ENCODE measurements at regions not wholly inside any gene's neighbourhood (a gene's known extent, or its start where the extent isn't known, plus 50 kb on each side); places are given as distances from the start of the nearest gene placed in this dataset.

DNA sequence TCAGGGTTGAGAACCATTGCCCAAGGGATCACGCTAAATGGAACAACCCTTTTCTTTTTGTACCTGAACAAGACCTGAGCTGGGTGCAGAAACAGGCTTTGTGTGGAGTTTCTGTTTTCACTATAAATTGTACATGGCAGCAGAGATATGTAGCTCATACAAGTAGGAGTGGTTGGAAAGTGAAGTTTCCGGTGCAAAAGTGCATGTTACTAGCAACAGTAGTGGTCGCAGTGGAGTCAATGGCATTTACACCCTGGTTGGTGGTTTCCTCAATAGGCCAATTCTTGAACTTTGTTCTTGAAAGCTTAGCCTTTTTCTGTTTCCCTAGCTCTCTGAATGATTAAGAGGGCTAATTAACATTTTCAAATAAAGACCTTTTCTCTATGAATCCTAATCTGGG is 170.7 kb downstream of the NEBL start:
- in situ Hi-C loops (cut with HindIII; ENCODE audit: low pct_unique_long_range_greater_than_20kb, low sequenced_read_pairs), result no loop called here
- no peak for DNase-seq (ENCODE audit: low read depth, low spot score)

DNA sequence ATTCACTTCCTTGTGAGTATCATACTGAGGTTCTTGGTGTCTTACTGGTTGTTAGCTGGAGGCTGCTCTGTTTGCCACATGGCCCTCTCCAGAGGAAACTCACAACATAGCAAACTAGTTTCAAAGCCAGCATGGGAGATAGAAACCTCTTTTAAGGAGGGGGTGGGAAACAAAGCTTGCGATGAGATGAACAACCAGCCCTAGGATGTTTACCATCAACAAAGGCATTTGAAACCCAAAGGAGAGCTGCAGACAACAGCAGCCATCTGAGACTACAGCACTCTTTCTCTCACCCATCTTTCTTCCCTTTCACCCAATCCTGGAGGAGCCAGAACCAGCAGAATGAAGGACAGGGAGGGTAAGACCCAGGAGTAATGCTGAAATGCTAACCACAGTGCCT is 182.1 kb downstream of the NEBL start:
- in situ Hi-C loops (cut with HindIII; ENCODE audit: low pct_unique_long_range_greater_than_20kb, low sequenced_read_pairs), result no loop called here

DNA sequence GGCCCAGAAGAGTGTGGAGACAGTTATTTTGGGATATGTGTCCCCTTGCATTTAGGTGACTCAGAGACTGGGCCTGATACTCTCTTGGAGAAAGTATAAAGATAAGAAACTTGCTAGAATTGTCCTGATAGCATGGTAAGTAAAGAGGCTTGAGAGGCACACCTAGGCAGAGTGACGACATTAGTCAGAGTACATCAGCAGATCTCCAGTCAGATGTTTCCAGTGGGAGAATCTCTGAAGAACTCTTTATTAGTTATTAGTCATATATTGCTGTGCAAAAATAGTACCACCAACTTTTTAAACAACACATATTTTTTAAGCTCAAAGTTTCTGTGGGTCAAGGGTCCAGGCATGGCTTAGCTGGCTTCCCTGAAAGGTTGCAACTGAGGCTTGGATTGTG is 182.6 kb downstream of the NEBL start:
- DNase-seq (ENCODE audit: low read depth, low spot score), result no peak
- in situ Hi-C loops (cut with HindIII; ENCODE audit: low pct_unique_long_range_greater_than_20kb, low sequenced_read_pairs), result no loop called here

More for the DNA sequence above, 182.1 kb downstream of the NEBL start:
- DNase-seq (ENCODE audit: low read depth, low spot score), result no peak

DNA sequence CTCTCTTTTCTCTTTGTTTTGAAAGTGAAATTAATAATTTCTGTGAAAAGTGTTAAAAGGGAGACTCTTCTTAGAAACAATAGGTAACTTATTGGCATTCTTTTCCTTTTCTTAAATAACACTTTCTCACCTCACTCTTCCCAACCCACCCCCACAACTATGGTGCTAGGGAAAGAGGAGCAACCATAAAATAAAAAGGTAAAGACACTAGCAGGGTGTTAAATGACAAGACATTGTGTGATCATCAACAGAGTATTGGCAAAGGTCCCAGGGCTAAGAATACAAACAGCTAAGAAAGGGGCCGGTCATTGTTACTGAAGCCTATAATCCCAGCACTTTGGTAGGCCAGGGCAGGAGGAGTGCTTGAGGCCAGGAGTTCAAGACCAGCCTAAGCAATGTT is 183.7 kb downstream of the NEBL start:
- in situ Hi-C loops (cut with HindIII; ENCODE audit: low pct_unique_long_range_greater_than_20kb, low sequenced_read_pairs), result no loop called here
- no peak for DNase-seq (ENCODE audit: low read depth, low spot score)

DNA sequence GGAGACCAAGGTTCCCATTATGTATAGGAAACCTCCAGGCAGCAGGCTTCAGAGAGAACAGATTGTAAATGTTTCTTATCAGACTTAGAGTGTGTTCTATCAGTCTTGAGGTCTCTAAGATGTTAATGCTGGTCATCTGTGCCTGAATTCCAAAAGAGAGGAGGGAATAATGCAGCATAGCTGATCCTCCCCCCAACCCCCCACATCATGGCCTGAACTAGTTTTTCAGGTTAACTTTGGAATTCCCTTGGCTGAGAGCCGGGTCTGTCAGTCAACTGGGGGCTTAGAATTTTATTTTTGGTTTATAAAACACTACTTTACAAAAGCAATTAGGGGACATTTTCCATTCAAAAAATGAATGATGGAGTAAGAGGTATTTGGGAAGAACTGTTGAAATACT is 184.3 kb downstream of the NEBL start:
- no peak for DNase-seq (ENCODE audit: low read depth, low spot score)
- in situ Hi-C loops (cut with HindIII; ENCODE audit: low pct_unique_long_range_greater_than_20kb, low sequenced_read_pairs), result no loop called here

DNA sequence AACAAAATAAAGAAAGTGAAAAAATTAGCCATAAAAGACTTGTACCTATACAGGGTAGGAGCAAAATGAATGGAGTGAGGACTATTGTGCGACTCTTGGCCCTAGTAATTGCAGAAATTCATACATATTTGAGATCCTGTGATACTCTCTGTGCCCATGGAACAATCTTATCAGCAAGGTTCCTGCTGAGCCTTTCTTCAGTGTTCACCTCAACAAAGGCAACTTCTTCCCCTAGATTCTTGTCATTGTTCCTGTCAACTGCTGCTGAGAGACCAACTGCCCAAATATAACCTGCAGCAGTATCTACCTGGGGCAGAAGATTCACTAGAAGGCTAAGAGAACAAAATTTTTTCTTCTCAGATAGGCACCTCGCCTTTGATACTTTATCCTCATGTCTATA is 187.4 kb downstream of the NEBL start:
- in situ Hi-C loops (cut with HindIII; ENCODE audit: low pct_unique_long_range_greater_than_20kb, low sequenced_read_pairs), result no loop called here
- no peak for DNase-seq (ENCODE audit: low read depth, low spot score)

DNA sequence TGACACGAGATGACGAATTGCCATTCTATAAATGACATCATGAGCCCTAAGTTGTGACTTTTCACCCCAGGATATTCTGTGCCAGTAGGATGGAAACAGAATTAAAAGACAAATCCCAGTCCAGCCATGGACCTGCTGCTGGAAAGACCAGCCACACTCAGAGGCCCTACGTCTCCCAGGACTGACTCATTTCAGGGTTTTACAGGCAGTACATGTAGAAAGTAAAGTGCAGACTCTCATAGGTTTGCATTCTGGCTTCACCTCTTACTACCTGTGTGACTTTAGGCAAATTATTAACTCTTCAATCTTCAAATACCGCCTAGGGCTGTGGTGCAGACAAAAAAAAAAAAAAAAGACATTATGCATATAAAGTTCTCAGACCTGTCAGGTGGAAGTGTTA is 188.8 kb downstream of the NEBL start:
- in situ Hi-C loops (cut with HindIII; ENCODE audit: low pct_unique_long_range_greater_than_20kb, low sequenced_read_pairs), result no loop called here
- DNase-seq (ENCODE audit: low read depth, low spot score), result no peak

DNA sequence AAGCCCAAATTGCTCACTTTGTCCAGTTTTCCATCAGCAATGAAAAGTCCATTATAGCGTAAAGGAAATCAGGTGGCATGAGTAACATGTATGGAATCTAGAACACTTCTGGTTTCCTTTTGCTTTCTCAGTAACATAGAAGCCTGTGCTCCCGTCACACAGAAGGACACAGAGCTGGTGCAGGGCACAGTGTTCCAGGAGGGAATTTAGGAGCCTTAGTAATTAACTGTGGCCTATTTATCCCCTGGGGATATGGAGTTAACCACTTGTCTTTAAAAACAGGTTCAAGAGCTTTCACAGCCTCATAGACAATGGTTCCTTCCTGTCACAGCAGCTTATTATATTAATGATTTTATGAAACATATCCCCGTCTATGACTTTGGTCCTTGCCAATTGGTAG is 189.9 kb downstream of the NEBL start:
- in situ Hi-C loops (cut with HindIII; ENCODE audit: low pct_unique_long_range_greater_than_20kb, low sequenced_read_pairs), result no loop called here
- no peak for DNase-seq (ENCODE audit: low read depth, low spot score)

DNA sequence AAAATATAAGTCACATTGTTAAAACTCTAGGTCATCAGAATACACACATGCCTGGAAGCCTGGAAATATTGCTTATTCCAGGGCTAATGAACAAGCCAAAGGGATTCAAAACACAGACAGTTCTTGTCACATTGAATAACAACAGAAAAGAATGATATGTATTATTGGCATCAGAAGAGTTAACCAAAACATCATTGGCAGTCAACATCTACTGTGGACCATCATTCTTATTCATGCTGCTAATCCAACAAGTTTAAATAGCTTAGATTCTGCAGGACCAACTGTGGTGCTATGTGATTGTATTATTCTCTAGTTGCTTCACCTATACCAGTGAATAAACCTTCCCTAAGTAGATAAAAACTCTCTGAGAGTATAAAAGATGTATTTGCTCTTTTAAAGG is 198.3 kb downstream of the NEBL start:
- no peak for DNase-seq (ENCODE audit: low read depth, low spot score)
- in situ Hi-C loops (cut with HindIII; ENCODE audit: low pct_unique_long_range_greater_than_20kb, low sequenced_read_pairs), result no loop called here

DNA sequence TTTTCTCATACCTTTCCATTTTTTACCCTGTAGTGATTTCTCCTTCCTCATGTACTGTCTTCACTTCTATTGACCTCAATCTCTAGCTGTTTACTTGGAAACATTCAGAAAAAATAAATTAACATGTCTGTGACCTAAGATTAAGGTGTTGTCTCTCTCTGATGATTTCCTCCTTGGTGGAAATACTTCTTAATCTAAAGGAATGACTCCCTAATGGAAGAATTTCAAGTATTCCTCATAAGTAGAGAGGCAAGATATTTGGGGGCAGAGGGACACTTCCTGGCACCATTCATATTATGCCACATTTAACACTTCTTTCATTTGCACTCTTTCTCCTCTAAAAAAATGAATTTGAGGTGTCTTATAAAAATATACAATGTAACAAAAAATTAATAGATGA is 202.8 kb downstream of the NEBL start:
- no peak for DNase-seq (ENCODE audit: low read depth, low spot score)
- in situ Hi-C loops (cut with HindIII; ENCODE audit: low pct_unique_long_range_greater_than_20kb, low sequenced_read_pairs), result no loop called here

DNA sequence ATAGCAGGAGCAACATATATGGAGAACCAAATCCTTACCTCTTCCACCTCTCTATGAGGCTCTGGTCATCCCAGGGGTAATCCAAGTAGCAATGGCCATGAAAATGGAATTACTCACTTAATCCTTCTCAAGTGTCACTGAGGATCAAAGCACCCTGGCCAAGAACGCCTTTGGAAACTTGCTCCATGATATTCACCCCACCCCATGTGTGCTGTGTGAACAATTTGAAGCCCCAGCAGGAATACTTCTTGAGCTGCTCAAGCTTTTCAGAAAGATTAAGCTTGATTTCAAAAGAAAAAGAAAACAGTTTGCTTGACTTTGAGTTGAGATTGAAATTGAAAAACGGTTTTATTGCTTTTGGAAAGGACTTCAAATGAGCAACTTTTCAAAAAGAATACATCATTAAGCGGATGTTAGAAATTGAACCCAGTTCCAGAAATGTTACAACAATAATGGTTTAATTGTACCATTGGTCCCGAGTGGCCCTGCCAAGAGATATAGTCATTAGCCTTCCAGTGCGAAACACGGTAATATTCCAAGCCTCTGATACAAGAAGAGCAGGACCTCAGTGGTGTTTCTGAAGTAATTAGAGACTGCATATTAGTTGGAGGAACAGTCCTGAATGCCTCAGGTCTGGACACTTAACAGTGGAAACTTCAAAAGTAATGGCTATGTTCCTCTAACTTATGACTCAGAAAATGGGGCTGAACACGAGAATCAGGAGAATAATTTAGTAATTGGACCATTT is 208.1 kb downstream of the NEBL start:
- DNase-seq (ENCODE audit: low read depth, low spot score), result no peak
- in situ Hi-C loops (cut with HindIII; ENCODE audit: low pct_unique_long_range_greater_than_20kb, low sequenced_read_pairs), result no loop called here

DNA sequence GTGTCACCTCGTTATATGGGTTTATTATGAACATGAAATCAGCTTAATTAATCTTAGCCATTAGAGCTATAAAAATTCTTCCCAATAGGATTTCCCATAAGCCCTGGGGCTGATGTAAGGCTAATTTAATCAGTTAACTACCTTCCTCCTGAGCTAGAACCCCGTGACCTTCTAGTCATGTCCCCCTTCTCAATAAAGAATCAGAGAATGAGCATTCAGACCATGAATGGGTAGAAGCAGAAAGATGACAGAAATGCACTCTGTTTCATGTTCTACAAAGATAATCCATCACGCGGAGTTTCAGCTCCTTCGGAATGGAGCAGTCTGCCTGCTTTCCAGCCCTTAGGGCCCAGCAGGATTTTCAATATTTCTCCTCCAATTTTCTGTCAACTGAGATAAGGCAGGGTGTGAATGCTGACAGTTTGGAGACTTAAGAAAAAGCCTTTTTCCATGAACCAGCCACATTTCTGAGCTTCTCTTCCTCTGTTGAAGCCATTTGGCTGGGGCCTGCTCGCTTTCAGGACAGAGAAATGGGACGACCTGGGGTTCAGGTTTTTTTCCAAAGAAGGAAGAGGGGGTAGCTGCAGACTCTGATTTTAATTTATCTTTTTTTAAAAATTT is 211.0 kb downstream of the NEBL start:
- no peak for DNase-seq (ENCODE audit: low read depth, low spot score)
- in situ Hi-C loops (cut with HindIII; ENCODE audit: low pct_unique_long_range_greater_than_20kb, low sequenced_read_pairs), result no loop called here

DNA sequence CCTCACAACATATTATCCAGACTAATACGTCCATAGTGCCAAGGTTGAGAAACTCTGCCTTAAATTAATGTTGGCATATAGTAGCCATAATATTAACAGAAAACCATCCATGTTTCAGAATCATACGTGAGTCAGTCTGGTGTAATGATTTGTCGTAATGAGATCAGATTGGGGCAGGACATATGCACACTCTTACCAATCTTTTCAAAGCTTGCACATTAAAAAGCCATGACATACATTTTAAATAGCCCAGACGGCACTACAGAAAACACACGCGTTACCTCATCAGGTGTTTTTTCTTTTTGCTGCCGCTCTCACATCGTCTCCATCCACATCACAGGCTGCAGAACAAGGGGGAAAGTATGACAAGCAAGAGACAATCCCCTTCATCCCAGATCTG is 211.6 kb downstream of the NEBL start:
- in situ Hi-C loops (cut with HindIII; ENCODE audit: low pct_unique_long_range_greater_than_20kb, low sequenced_read_pairs), result no loop called here
- DNase-seq (ENCODE audit: low read depth, low spot score), result no peak

DNA sequence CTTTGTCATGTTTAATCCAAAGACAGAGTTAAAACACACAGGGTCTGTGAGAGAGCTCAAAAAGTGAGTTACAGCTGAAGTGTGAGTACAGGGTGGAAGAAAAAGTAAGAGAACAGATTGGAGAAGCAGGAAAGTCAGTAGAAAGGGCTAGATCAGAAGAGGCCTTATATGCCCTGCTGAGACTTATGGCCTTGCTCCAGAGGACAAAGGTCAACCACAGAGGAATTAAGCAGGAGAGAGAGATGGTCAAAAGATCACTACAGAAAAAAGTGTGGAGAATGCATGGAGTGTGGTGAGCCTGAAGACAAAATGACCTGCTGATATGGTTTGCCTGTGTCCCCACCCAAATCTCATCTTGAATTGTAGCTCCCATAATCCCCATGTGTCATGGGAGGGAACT is 213.8 kb downstream of the NEBL start:
- in situ Hi-C loops (cut with HindIII; ENCODE audit: low pct_unique_long_range_greater_than_20kb, low sequenced_read_pairs), result no loop called here
- DNase-seq (ENCODE audit: low read depth, low spot score), result no peak

DNA sequence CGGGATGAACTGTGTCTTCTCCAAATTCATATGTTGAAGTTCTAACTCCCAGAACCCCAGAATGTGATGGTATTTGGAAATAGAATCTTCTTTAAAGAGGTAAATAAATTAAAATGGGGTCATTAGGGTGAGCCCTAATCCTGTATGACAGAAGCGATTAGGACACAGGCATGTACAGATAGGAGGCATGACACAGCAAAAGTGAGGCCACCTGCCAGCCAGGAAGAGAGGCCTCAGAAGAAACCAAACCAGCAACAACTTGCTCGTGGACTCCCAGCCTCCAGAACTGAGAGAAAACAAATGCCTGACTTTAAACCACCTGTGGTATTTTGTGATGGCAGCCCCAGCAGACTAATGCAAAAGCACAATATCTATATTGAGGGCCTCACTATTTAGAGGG is 214.3 kb downstream of the NEBL start:
- in situ Hi-C loops (cut with HindIII; ENCODE audit: low pct_unique_long_range_greater_than_20kb, low sequenced_read_pairs), result no loop called here
- no peak for DNase-seq (ENCODE audit: low read depth, low spot score)

DNA sequence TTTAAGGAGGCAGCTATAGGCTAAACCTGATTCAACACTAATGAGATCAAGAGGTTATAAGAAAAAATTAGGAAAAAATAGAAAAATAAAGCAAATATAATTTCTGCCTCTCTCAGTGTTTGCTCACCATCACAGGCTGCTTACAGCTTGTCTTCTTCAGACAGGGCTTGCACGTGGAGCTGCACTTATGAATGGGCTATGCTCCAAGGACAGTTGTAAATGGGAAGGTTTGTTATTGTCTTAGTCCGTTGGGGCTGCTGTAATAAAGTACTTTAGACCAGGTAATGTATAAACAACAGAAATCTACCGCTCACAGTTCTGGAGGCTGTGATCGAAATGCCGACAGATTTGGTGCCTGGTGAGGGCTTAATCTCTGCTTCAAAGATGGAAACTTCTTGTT is 219.8 kb downstream of the NEBL start:
- DNase-seq (ENCODE audit: low read depth, low spot score), result no peak
- in situ Hi-C loops (cut with HindIII; ENCODE audit: low pct_unique_long_range_greater_than_20kb, low sequenced_read_pairs), result no loop called here

DNA sequence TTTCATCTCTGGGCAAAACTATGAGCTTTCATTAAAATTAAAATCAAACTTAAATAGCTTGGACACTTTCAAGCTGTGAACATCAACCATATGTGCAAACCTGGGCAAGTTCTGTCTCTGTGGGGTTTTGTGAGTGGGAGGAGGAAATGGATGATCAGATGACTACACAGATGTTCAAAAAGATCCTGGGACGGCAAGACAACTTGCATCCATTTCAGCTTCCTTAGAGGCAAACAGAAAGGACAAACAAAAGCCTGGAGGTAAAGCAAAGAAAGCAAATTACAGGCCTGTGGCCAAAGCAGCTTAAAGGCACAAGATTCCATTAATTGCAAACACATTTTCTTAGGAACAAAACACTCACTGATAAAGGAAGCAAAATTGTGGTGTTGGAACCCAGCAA is 222.2 kb downstream of the NEBL start:
- in situ Hi-C loops (cut with HindIII; ENCODE audit: low pct_unique_long_range_greater_than_20kb, low sequenced_read_pairs), result no loop called here

DNA sequence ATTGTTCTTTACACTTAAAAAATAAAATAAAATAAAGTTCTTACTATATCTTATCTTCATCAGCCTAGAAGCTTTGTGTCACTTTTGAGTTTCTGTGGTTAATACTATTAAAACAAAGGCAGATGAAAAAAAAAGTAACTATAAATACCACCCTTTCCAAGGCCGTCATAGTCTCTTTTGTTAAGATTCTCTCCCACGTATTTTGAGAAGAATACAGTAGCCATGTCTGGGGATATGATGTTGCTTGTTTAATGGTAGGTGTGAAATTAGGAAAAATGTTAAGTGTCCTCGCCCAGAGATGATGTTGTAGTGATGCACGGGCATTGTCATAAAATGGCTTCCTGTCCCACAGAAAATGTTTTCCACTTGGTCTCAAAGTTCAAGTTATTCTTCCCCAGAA is 223.9 kb downstream of the NEBL start:
- DNase-seq (ENCODE audit: low read depth, low spot score), result no peak
- in situ Hi-C loops (cut with HindIII; ENCODE audit: low pct_unique_long_range_greater_than_20kb, low sequenced_read_pairs), result no loop called here

More for the DNA sequence above, 222.2 kb downstream of the NEBL start:
- DNase-seq (ENCODE audit: low read depth, low spot score), result no peak

DNA sequence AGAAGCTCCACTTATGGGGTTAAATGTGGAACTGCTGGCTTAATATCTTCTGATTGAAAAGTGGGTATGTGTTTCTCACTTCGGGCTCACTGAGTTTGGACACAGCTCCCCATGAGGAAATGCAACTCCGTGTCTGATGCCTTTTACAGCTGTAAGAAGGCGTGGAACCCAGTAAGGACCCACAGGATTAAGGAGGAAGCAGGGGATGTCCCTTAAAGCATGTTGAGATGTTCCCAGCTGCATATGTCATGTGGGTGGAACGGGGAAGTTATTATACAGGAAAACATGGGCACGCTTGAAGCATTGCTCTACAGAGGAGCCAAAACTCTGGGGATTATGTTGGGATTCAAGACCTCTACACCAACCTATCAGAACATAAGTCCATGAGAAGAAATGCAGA is 224.4 kb downstream of the NEBL start:
- in situ Hi-C loops (cut with HindIII; ENCODE audit: low pct_unique_long_range_greater_than_20kb, low sequenced_read_pairs), result no loop called here
- DNase-seq (ENCODE audit: low read depth, low spot score), result no peak

DNA sequence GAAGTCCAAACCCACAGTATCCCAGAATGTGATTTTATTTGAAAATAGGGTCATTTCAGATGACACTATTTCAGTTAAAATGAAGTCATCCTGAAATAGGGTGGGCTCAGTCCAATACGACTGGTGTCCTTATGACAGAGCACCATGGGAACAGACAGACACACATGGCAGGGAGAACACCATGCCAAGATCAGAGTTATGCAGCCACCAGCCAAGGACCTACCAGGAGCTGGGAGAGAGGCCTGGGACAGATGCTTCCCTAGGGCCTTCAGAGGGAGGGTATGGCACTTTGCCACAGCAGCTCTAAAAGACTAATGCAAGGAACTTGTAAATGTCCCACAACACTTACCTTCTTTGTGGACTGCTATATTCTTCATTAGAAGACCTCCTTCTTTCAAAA is 226.5 kb downstream of the NEBL start:
- in situ Hi-C loops (cut with HindIII; ENCODE audit: low pct_unique_long_range_greater_than_20kb, low sequenced_read_pairs), result no loop called here
- DNase-seq (ENCODE audit: low read depth, low spot score), result no peak

Measured in SK-MEL-5 (cell line).